ENCODE measurements at regions not wholly inside any gene's neighbourhood (a gene's known extent, or its start where the extent isn't known, plus 50 kb on each side); places are given as distances from the start of the nearest gene placed in this dataset.

GRCh38 chr3:178456621-178457285 is 79.5 kb upstream of the KCNMB2 start:
- no peak for DNase-seq

GRCh38 chr3:178457511-178457910 is 78.7 kb upstream of the KCNMB2 start:
- no peak for DNase-seq

GRCh38 chr3:178458313-178459037 is 77.8 kb upstream of the KCNMB2 start:
- no peak for DNase-seq

GRCh38 chr3:178459038-178459410 is 77.2 kb upstream of the KCNMB2 start:
- no peak for DNase-seq

- DNase-seq, result no peak
Measured at GRCh38 chr3:178465260-178466180, 70.7 kb upstream of the KCNMB2 start.

- no peak for DNase-seq
Measured at GRCh38 chr3:178472941-178473340, 63.3 kb upstream of the KCNMB2 start.

- DNase-seq, result no peak
Measured at GRCh38 chr3:178474526-178474925, 61.7 kb upstream of the KCNMB2 start.

- DNase-seq, result no peak
Measured at GRCh38 chr3:178475062-178475461, 61.2 kb upstream of the KCNMB2 start.

GRCh38 chr3:178476886-178477285 is 59.4 kb upstream of the KCNMB2 start:
- DNase-seq, result no peak

- no peak for DNase-seq
Measured at GRCh38 chr3:178479446-178479845, 56.8 kb upstream of the KCNMB2 start.

- DNase-seq, result no peak
Measured at GRCh38 chr3:178479860-178480259, 56.4 kb upstream of the KCNMB2 start.

- no peak for DNase-seq
Measured at GRCh38 chr3:178480274-178480673, 56.0 kb upstream of the KCNMB2 start.

- no peak for DNase-seq
Measured at GRCh38 chr3:178480795-178481194, 55.4 kb upstream of the KCNMB2 start.

- DNase-seq, result no peak
Measured at GRCh38 chr3:178482981-178483380, 53.3 kb upstream of the KCNMB2 start.

- DNase-seq, result no peak
Measured at GRCh38 chr3:178483704-178484103, 52.5 kb upstream of the KCNMB2 start.

GRCh38 chr3:178485756-178486155 is 50.5 kb upstream of the KCNMB2 start:
- no peak for DNase-seq
